ENCODE measurements at regions not wholly inside any gene's neighbourhood (a gene's known extent, or its start where the extent isn't known, plus 50 kb on each side); places are given as distances from the start of the nearest gene placed in this dataset.

GRCh38 chr9:26658476-26658875 lies 234.1 kb downstream of the CAAP1 start:
- no peak overlapping the region for H3K14ac ChIP-seq (ENCODE audit: insufficient read length)
- H4K91ac ChIP-seq (replicated peaks; ENCODE audit: insufficient read length, low read length): no peak overlapping the region
- H3K79me2 ChIP-seq (ENCODE audit: control insufficient read depth in 1 of 2, insufficient read depth in 2 of 2, low read length in 2 of 2): no peaks in the 10 kb centered on the region
- H3K27ac ChIP-seq (ENCODE audit: low read depth, low read length): no peak overlapping the region
- no peaks in the 10 kb centered on the region for H3K27me3 ChIP-seq (replicated peaks in 1 of 4; ENCODE audit: control insufficient read depth in 3 of 4, extremely low read depth in 1 of 4, insufficient read depth in 3 of 4, low read length in 3 of 4)
- no peak for TF ChIP-seq CHD2 (IDR thresholded peaks at IDR 0.05; ENCODE audit: low read length)
- TF ChIP-seq YY1 (IDR thresholded peaks at IDR 0.05; ENCODE audit: low read depth, low read length): no peak
- TF ChIP-seq BRCA1 (IDR thresholded peaks at IDR 0.05; ENCODE audit: low read depth, low read length): no peak
- no peak for TF ChIP-seq HDAC2 (IDR thresholded peaks at IDR 0.05; ENCODE audit: borderline replicate concordance in 1 of 2, low read depth in 2 of 2, low read length in 2 of 2)
- TF ChIP-seq EGR1 (IDR thresholded peaks at IDR 0.05; ENCODE audit: borderline replicate concordance, low read depth, low read length): no peak
- no peak for TF ChIP-seq RNF2 (IDR thresholded peaks at IDR 0.05; ENCODE audit: borderline replicate concordance, low read depth, low read length, missing control alignments, poor library complexity, severe bottlenecking)
- TF ChIP-seq EP300 (IDR thresholded peaks at IDR 0.05; ENCODE audit: borderline replicate concordance in 1 of 2, low read depth in 2 of 2, low read length in 2 of 2): no peak
- no peak for TF ChIP-seq CBX8 (IDR thresholded peaks at IDR 0.05; ENCODE audit: borderline replicate concordance, low read depth, low read length)
- no peak for TF ChIP-seq PHF8 (conservative IDR thresholded peaks at IDR 0.05; ENCODE audit: low read depth, low read length)
- no peak for TF ChIP-seq TEAD4 (IDR thresholded peaks at IDR 0.05; ENCODE audit: low read depth, low read length)
- no peak for TF ChIP-seq RBBP5 (IDR thresholded peaks at IDR 0.05; ENCODE audit: borderline replicate concordance, low read depth, low read length)
- no peak overlapping the region for H2AFZ ChIP-seq (ENCODE audit: low read length)
- H2BK12ac ChIP-seq (ENCODE audit: low read depth, low read length): no peak overlapping the region
- ChIA-PET POLR2A (ENCODE audit: partially characterized antibody) (no interaction called here), CTCF (ENCODE audit: partially characterized antibody) (interaction anchor here (1.3 to 1.8 kb wide), 3 partner anchors 45 to 156 kb away, joined by 3 to 4 read pairs (median 4); no protein-coding TSS in a partner anchor)
- no peak overlapping the region for H2AK5ac ChIP-seq (ENCODE audit: low read depth, low read length)
- peaks cover 0 to 2% of the 10 kb centered on the region in 2 experiments; a peak in 2 of 4 replicates for H3K9me3 ChIP-seq (ENCODE audit: insufficient read depth in 2 of 2, low read depth in 1 of 2, low read length in 1 of 2)
- no peak overlapping the region for H2BK20ac ChIP-seq (ENCODE audit: low read length)
- no peak overlapping the region for H3K56ac ChIP-seq (replicated peaks; ENCODE audit: insufficient read length, low read depth, low read length)
- H3K4me2 ChIP-seq (ENCODE audit: insufficient read depth in 1 of 2, low read depth in 2 of 2, low read length in 2 of 2): no peak overlapping the region
- H3K23ac ChIP-seq (ENCODE audit: insufficient read length): no peak overlapping the region
- no peak overlapping the region for H2BK120ac ChIP-seq (replicated peaks; ENCODE audit: low read depth, low read length)
- no peak overlapping the region for H4K5ac ChIP-seq (ENCODE audit: insufficient read length, low read depth, low read length)
- H3K4me3 ChIP-seq (ENCODE audit: extremely low read depth in 1 of 4, insufficient read depth in 2 of 4, low read depth in 3 of 4, low read length in 4 of 4): no peak overlapping the region
- no peak overlapping the region for H2BK15ac ChIP-seq (ENCODE audit: low read length)
- DNase-seq (ENCODE audit: low read depth in 1 of 2, low spot score in 2 of 2) (no peak), FAIRE-seq (no peak)
- no peak overlapping the region for H3K9ac ChIP-seq (replicated peaks in 1 of 4; ENCODE audit: extremely low read depth in 1 of 4, low read depth in 3 of 4, low read length in 3 of 4)
- no peaks in the 10 kb centered on the region for H3K23me2 ChIP-seq (ENCODE audit: low read depth, low read length)
- H3K4ac ChIP-seq (replicated peaks; ENCODE audit: insufficient read length, low read depth, low read length): no peak overlapping the region
- H3K36me3 ChIP-seq (ENCODE audit: control insufficient read depth in 2 of 4, insufficient read depth in 4 of 4, low read length in 3 of 4): no peaks in the 10 kb centered on the region
- no peak overlapping the region for H4K8ac ChIP-seq (ENCODE audit: extremely low read depth, insufficient read depth, low read length)
- H3K79me1 ChIP-seq (ENCODE audit: low read depth, low read length): no peaks in the 10 kb centered on the region
- no peaks in the 10 kb centered on the region for H4K20me1 ChIP-seq (replicated peaks in 1 of 2; ENCODE audit: control insufficient read depth in 1 of 2, insufficient read depth in 2 of 2, low read length in 2 of 2)
- WGBS, 2 experiments (ENCODE audit: extremely low coverage in 1 of 2, insufficient coverage in 1 of 2, insufficient read length in 1 of 2, insufficient replicate concordance in 2 of 2, low coverage in 1 of 2, low lambda C conversion rate in 2 of 2, missing lambda C conversion rate in 1 of 2): 86% methylated on average over 3 of the region's 3 CpGs; no CpG with 5 or more reads in 1 of the 2 experiments
- H2BK5ac ChIP-seq (ENCODE audit: low read depth, low read length): no peak overlapping the region
- H3K4me1 ChIP-seq (replicated peaks in 1 of 4; ENCODE audit: control insufficient read depth in 3 of 4, insufficient read depth in 4 of 4, low read length in 3 of 4): no peaks in the 10 kb centered on the region
- H3K18ac ChIP-seq (ENCODE audit: extremely low read depth, low read length): no peak overlapping the region
